Mesenchymal stem cell (in vitro differentiated cells and primary cell): ENCODE measurements at regions not wholly inside any gene's neighbourhood (a gene's known extent, or its start where the extent isn't known, plus 50 kb on each side); places are given as distances from the start of the nearest gene placed in this dataset.
"Not testable (repeated sequence)": the region's sequence is repeated elsewhere in the genome, so short reads cannot be mapped to it uniquely, and the experiment has no call there.

ENCODE experiments used
- DNase-seq: peaks from one replicate; pipeline ENCODE4 v3.0.0-alpha.2; 2013
- H2AFZ ChIP-seq: one replicate; pipeline ENCODE4 v1.6.1; 2013; ENCODE audit warnings: low read depth, mild to moderate bottlenecking, control low read depth, inconsistent platforms, low read length, moderate library complexity
- H2AK5ac ChIP-seq: 2 replicates; pipeline ENCODE4 v1.6.1; 2013; ENCODE audit warnings: low read length, moderate library complexity, mild to moderate bottlenecking, inconsistent platforms; ENCODE audit not compliant: severe bottlenecking
- H2BK120ac ChIP-seq: one replicate; pipeline ENCODE4 v1.6.1; 2013; ENCODE audit warnings: low read depth, mild to moderate bottlenecking, inconsistent platforms, low read length, moderate library complexity
- H2BK12ac ChIP-seq, 2 experiments: one replicate each; pipeline ENCODE4 v1.6.1; 2013; ENCODE audit warnings: inconsistent platforms in 2 of 2, low read length in 2 of 2, mild to moderate bottlenecking in 2 of 2, moderate library complexity in 2 of 2, control low read depth in 1 of 2
- H2BK15ac ChIP-seq: one replicate; pipeline ENCODE4 v1.6.1; 2013; ENCODE audit warnings: mild to moderate bottlenecking, low read depth, inconsistent platforms; ENCODE audit not compliant: poor library complexity, severe bottlenecking
- H2BK5ac ChIP-seq: 2 replicates; pipeline ENCODE4 v1.6.1; 2013; ENCODE audit warnings: low read depth, mild to moderate bottlenecking, low read length, control low read depth, inconsistent platforms; ENCODE audit not compliant: poor library complexity, severe bottlenecking
- H3K14ac ChIP-seq, 2 experiments: one replicate each; pipeline ENCODE4 v1.6.1; 2013; ENCODE audit warnings: inconsistent platforms in 2 of 2, low read length in 2 of 2, control low read depth in 1 of 2, mild to moderate bottlenecking in 1 of 2, moderate library complexity in 1 of 2
- H3K18ac ChIP-seq, 2 experiments: one replicate each; pipeline ENCODE4 v1.6.1; 2013; ENCODE audit warnings: inconsistent platforms in 2 of 2, low read length in 2 of 2, control low read depth in 1 of 2, low read depth in 1 of 2, mild to moderate bottlenecking in 1 of 2
- H3K23ac ChIP-seq, 2 experiments: one replicate each; pipeline ENCODE4 v1.6.1; 2013; ENCODE audit warnings: inconsistent platforms in 2 of 2, low read length in 2 of 2, mild to moderate bottlenecking in 2 of 2, moderate library complexity in 2 of 2, control low read depth in 1 of 2
- H3K27ac ChIP-seq: 2 replicates; pipeline ENCODE4 v1.5.1; 2013; ENCODE audit warnings: mild to moderate bottlenecking, moderate library complexity, low read length, control low read depth, inconsistent platforms; ENCODE audit not compliant: poor library complexity, severe bottlenecking
- H3K27me3 ChIP-seq, 2 experiments: 2 replicates each; pipeline versions ENCODE4 v1.6.1 to v1.7.0; 2013; ENCODE audit warnings: low read length in 2 of 2, mild to moderate bottlenecking in 2 of 2, moderate library complexity in 2 of 2, control low read depth in 1 of 2, inconsistent platforms in 1 of 2; ENCODE audit not compliant: control insufficient read depth in 1 of 2, insufficient read depth in 1 of 2
- H3K36me3 ChIP-seq, 2 experiments: 2 replicates each; pipeline versions ENCODE4 v1.6.1 to v1.7.0; 2013; ENCODE audit warnings: low read length in 2 of 2, control low read depth in 1 of 2, inconsistent platforms in 1 of 2, low read depth in 1 of 2, mild to moderate bottlenecking in 1 of 2; ENCODE audit not compliant: insufficient read depth in 2 of 2, control insufficient read depth in 1 of 2
- H3K4ac ChIP-seq, 2 experiments: one replicate each; pipeline ENCODE4 v1.6.1; 2013; ENCODE audit warnings: inconsistent platforms in 2 of 2, low read length in 2 of 2, mild to moderate bottlenecking in 2 of 2, moderate library complexity in 2 of 2, control low read depth in 1 of 2, low read depth in 1 of 2
- H3K4me1 ChIP-seq: 2 replicates; pipeline ENCODE4 v1.6.1; 2013; ENCODE audit warnings: low read depth, low read length, control low read depth; ENCODE audit not compliant: control insufficient read depth, insufficient read depth
- H3K4me2 ChIP-seq: 2 replicates; pipeline ENCODE4 v1.6.1; 2013; ENCODE audit warnings: low read length, mild to moderate bottlenecking, inconsistent platforms; ENCODE audit not compliant: poor library complexity, severe bottlenecking
- H3K4me3 ChIP-seq, 2 experiments: 2 replicates each; pipeline versions ENCODE4 v1.5.1 to v1.7.0; 2013; ENCODE audit warnings: low read length in 2 of 2, mild to moderate bottlenecking in 2 of 2, control low read depth in 1 of 2, low read depth in 1 of 2; ENCODE audit not compliant: insufficient read depth in 1 of 2
- H3K79me1 ChIP-seq: replicated peaks from 2 replicates; pipeline ENCODE4 v1.6.1; 2013; ENCODE audit warnings: mild to moderate bottlenecking, control low read depth, low read length, inconsistent platforms; ENCODE audit not compliant: poor library complexity, severe bottlenecking
- H3K9ac ChIP-seq: 2 replicates; pipeline ENCODE4 v1.7.0; 2013; ENCODE audit warnings: mild to moderate bottlenecking, low read length, moderate library complexity
- H3K9me3 ChIP-seq: 2 replicates; pipeline ENCODE4 v1.7.0; 2013; ENCODE audit warnings: mild to moderate bottlenecking, low read length; ENCODE audit not compliant: control insufficient read depth
- H4K8ac ChIP-seq: one replicate; pipeline ENCODE4 v1.6.1; 2013; ENCODE audit warnings: inconsistent platforms, mild to moderate bottlenecking, low read length, moderate library complexity
- H4K91ac ChIP-seq: one replicate; pipeline ENCODE4 v1.6.1; 2013; ENCODE audit warnings: mild to moderate bottlenecking, low read length, inconsistent platforms
- WGBS: methylation state at CpG from one replicate; pipeline ENCODE4 v1.1.7; 2013; ENCODE audit warnings: mixed read lengths; 5-methylcytosine and 5-hydroxymethylcytosine counted together

DNA sequence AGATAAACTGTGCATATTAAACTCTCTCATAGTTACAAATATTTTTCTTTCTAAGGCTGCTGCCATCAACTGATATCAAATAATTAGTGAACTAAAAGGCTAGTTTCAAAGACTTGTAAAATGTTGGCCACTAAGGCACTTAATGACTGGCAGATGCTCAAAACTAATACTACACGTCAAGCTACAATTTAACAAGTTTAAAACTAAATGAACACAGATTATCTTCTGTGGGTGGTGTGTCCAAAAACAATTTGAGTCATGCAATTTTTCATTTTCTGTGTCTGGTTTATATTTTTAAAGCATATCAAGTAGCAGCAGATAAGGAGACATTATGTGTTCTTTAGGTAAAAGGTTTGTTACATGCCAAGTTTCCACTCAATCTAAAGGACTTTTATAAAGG lies 665.1 kb downstream of the EFNA5 start:
- no peak for DNase-seq

DNA sequence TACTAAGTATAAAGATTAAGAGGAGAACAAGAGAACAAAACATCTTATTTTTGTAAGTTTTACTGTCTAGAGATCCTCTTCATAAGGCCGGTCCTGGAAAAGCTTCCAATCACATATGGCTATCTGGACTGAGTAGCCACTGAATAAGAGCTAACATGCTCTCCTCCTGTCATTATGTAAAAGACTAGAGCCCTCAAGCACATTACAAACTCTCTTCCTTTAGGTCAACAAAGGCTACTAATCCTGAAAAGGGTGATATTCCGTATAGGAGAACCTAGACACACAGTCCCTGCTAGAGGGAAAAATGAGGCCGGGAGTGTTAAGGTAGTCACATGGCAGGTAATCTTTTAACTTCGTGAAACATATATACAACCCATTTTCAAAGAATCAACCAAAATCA lies 665.6 kb downstream of the EFNA5 start:
- Histone ChIP-seq H2BK120ac (no peak overlapping the region), H2AFZ (no peak overlapping the region), H3K23ac (no peak overlapping the region), H3K9me3 (no peaks in the 10 kb centered on the region), H3K27me3 (no peaks in the 10 kb centered on the region), H3K27ac (no peak overlapping the region), H3K14ac (no peak overlapping the region), H2BK15ac (no peak overlapping the region), H3K4me1 (no peaks in the 10 kb centered on the region), H3K4me3 (no peak overlapping the region), H4K91ac (no peak overlapping the region), H2BK5ac (no peak overlapping the region), H3K4ac (no peak overlapping the region), H2AK5ac (no peak overlapping the region), H3K79me1 (no peaks in the 10 kb centered on the region), H3K9ac (no peak overlapping the region), H3K18ac (no peak overlapping the region), H2BK12ac (no peak overlapping the region), H4K8ac (no peak overlapping the region), H3K36me3 (no peaks in the 10 kb centered on the region), H3K4me2 (no peak overlapping the region)
- 92% methylated on average over 3 of the region's 4 CpGs for WGBS
- no peak for DNase-seq

More for the DNA sequence above, 665.1 kb downstream of the EFNA5 start:
- Histone ChIP-seq H3K4me1 (no peaks in the 10 kb centered on the region), H4K8ac (no peak overlapping the region), H3K4ac (no peak overlapping the region), H3K4me3 (no peak overlapping the region), H3K4me2 (no peak overlapping the region), H3K9me3 (no peaks in the 10 kb centered on the region), H3K27me3 (no peaks in the 10 kb centered on the region), H3K36me3 (no peaks in the 10 kb centered on the region), H3K9ac (no peak overlapping the region), H2BK120ac (no peak overlapping the region), H2AK5ac (no peak overlapping the region), H4K91ac (no peak overlapping the region), H2BK12ac (no peak overlapping the region), H3K14ac (no peak overlapping the region), H3K23ac (no peak overlapping the region), H3K27ac (no peak overlapping the region), H3K79me1 (no peaks in the 10 kb centered on the region), H2BK15ac (no peak overlapping the region), H2AFZ (no peak overlapping the region), H2BK5ac (no peak overlapping the region), H3K18ac (no peak overlapping the region)
- WGBS, result no CpG with 5 or more reads among the region's 1 CpG

DNA sequence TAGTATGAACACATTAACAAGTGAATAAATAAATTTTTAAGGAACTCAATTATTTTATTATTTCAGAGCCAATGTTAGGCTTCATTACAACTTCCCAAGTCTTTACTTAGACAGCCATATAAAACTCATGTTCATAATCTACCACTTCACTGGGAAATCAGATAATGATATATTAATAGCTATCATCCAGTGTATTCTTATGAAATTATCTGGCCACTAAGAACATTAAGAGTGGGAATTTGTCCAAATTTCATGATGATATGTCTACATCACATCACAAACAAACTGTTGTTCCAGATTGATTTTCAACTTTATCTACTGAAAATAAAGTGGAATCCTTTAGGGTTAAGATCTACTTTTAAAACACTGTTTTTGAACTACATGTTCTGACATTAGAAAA lies 668.6 kb downstream of the EFNA5 start:
- H3K18ac ChIP-seq, result no peak overlapping the region
- no peak overlapping the region for H2AFZ ChIP-seq
- H3K14ac ChIP-seq, result no peak overlapping the region
- no peak overlapping the region for H2BK15ac ChIP-seq
- H2AK5ac ChIP-seq, result no peak overlapping the region
- no peak overlapping the region for H3K4me3 ChIP-seq
- H3K23ac ChIP-seq, result no peak overlapping the region
- H3K4me1 ChIP-seq, result no peaks in the 10 kb centered on the region
- H4K8ac ChIP-seq, result no peak overlapping the region
- no peak overlapping the region for H4K91ac ChIP-seq
- no peak for DNase-seq
- H2BK5ac ChIP-seq, result no peak overlapping the region
- no peak overlapping the region for H3K27ac ChIP-seq
- H2BK12ac ChIP-seq, result no peak overlapping the region
- H3K9ac ChIP-seq, result no peak overlapping the region
- H2BK120ac ChIP-seq, result no peak overlapping the region
- no peak overlapping the region for H3K4ac ChIP-seq
- no peaks in the 10 kb centered on the region for H3K79me1 ChIP-seq
- peaks cover 3% of the 10 kb centered on the region for H3K9me3 ChIP-seq
- no peaks in the 10 kb centered on the region for H3K36me3 ChIP-seq
- no peak overlapping the region for H3K4me2 ChIP-seq
- H3K27me3 ChIP-seq, result no peaks in the 10 kb centered on the region

DNA sequence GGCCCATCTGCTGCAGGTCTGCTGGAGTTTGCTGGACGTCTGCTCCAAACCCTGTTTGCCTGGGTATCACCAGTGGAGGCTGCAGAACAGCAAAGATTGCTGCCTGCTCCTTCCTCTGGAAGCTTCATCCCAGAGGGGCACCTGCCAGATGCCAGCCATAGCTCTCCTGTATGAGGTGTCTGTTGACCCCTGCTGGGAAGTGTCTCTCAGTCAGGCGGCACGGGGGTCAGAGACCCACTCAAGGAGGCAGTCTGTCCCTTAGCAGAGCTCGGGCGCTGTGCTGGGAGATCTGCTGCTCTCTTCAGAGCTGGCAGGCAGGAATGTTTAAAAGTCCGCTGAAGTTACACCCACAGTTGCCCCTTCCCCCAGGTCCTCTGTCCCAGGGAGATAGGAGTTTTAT lies 671.2 kb downstream of the EFNA5 start:
- not testable (repeated sequence) for H3K18ac ChIP-seq, H3K23ac ChIP-seq, H4K91ac ChIP-seq, H2BK15ac ChIP-seq, H3K36me3 ChIP-seq, H3K9me3 ChIP-seq, H2AK5ac ChIP-seq, H2BK12ac ChIP-seq, H3K14ac ChIP-seq, H3K4ac ChIP-seq, H3K79me1 ChIP-seq, H4K8ac ChIP-seq, H2BK5ac ChIP-seq, H3K4me3 ChIP-seq, H3K4me1 ChIP-seq, H3K27me3 ChIP-seq, H3K27ac ChIP-seq, H2BK120ac ChIP-seq, H3K9ac ChIP-seq, DNase-seq, H3K4me2 ChIP-seq, H2AFZ ChIP-seq
- WGBS, result 97% methylated on average over 6 of the region's 6 CpGs
